HFFc6 (cell line): ENCODE measurements at regions not wholly inside any gene's neighbourhood (a gene's known extent, or its start where the extent isn't known, plus 50 kb on each side); places are given as distances from the start of the nearest gene placed in this dataset.

Experiments
- DNase-seq: peaks from one replicate; pipeline ENCODE4 v3.0.0-alpha.2; 2018
- H3K27ac Mint-ChIP-seq: 2 replicates; pipeline ENCODE4 v1.8.0; 2020; ENCODE audit warnings: mild to moderate bottlenecking, mixed read lengths
- H3K27me3 Mint-ChIP-seq: 2 replicates; pipeline ENCODE4 v1.8.0; 2021; ENCODE audit warnings: mild to moderate bottlenecking, moderate library complexity, mixed read lengths; ENCODE audit not compliant: insufficient read depth
- H3K36me3 Mint-ChIP-seq: 2 replicates; pipeline ENCODE4 v1.8.0; 2021; ENCODE audit warnings: low read depth, mixed read lengths
- H3K4me1 Mint-ChIP-seq: 2 replicates; pipeline ENCODE4 v1.8.0; 2020; ENCODE audit warnings: low read depth, mixed read lengths
- H3K4me3 Mint-ChIP-seq: 2 replicates; pipeline ENCODE4 v1.8.0; 2020; ENCODE audit warnings: mild to moderate bottlenecking, moderate library complexity, mixed read lengths
- H3K9me3 Mint-ChIP-seq: 2 replicates; pipeline ENCODE4 v1.8.0; 2020; ENCODE audit warnings: mild to moderate bottlenecking, mixed read lengths
- CTCF ChIP-seq: fragments of 200-600 bp; sonication (generic); IDR thresholded peaks from 2 replicates; pipeline ENCODE4 v1.5.0; 2021; ENCODE audit warnings: antibody characterized with exemption, mild to moderate bottlenecking

GRCh38 chr4:110248831-110249253 lies 50.4 kb upstream of the ELOVL6 start:
- Mint-ChIP-seq H3K27ac (no peak overlapping the region), H3K9me3 (no peaks in the 10 kb centered on the region), H3K4me1 (peaks cover 11% of the 10 kb centered on the region), H3K36me3 (no peaks in the 10 kb centered on the region), H3K4me3 (no peak overlapping the region), H3K27me3 (peaks cover 10% of the 10 kb centered on the region)
- TF ChIP-seq CTCF = no peak
- DNase-seq = no peak
